HFFc6 (cell line): ENCODE measurements at regions not wholly inside any gene's neighbourhood (a gene's known extent, or its start where the extent isn't known, plus 50 kb on each side); places are given as distances from the start of the nearest gene placed in this dataset.

ENCODE experiments used
- DNase-seq: peaks from one replicate; pipeline ENCODE4 v3.0.0-alpha.2; 2018
- H3K27ac Mint-ChIP-seq: 2 replicates; pipeline ENCODE4 v1.8.0; 2020; ENCODE audit warnings: mild to moderate bottlenecking, mixed read lengths
- H3K27me3 Mint-ChIP-seq: 2 replicates; pipeline ENCODE4 v1.8.0; 2021; ENCODE audit warnings: mild to moderate bottlenecking, moderate library complexity, mixed read lengths; ENCODE audit not compliant: insufficient read depth
- H3K36me3 Mint-ChIP-seq: 2 replicates; pipeline ENCODE4 v1.8.0; 2021; ENCODE audit warnings: low read depth, mixed read lengths
- H3K4me1 Mint-ChIP-seq: 2 replicates; pipeline ENCODE4 v1.8.0; 2020; ENCODE audit warnings: low read depth, mixed read lengths
- H3K4me3 Mint-ChIP-seq: 2 replicates; pipeline ENCODE4 v1.8.0; 2020; ENCODE audit warnings: mild to moderate bottlenecking, moderate library complexity, mixed read lengths
- H3K9me3 Mint-ChIP-seq: 2 replicates; pipeline ENCODE4 v1.8.0; 2020; ENCODE audit warnings: mild to moderate bottlenecking, mixed read lengths
- TF ChIP-seq, protein P1 (sequence below): fragments of 200-600 bp; sonication (generic); IDR thresholded peaks from 2 replicates; pipeline ENCODE4 v1.5.0; 2021; ENCODE audit warnings: antibody characterized with exemption, mild to moderate bottlenecking

GRCh38 chr10:55820478-55820877, 540.6 kb downstream of the ZWINT start:
- Mint-ChIP-seq H3K27me3 (no peaks in the 10 kb centered on the region), H3K4me3 (no peak overlapping the region), H3K36me3 (no peaks in the 10 kb centered on the region), H3K27ac (no peak overlapping the region), H3K4me1 (no peaks in the 10 kb centered on the region), H3K9me3 (peaks cover 58% of the 10 kb centered on the region)
- TF ChIP-seq, protein P1, sequence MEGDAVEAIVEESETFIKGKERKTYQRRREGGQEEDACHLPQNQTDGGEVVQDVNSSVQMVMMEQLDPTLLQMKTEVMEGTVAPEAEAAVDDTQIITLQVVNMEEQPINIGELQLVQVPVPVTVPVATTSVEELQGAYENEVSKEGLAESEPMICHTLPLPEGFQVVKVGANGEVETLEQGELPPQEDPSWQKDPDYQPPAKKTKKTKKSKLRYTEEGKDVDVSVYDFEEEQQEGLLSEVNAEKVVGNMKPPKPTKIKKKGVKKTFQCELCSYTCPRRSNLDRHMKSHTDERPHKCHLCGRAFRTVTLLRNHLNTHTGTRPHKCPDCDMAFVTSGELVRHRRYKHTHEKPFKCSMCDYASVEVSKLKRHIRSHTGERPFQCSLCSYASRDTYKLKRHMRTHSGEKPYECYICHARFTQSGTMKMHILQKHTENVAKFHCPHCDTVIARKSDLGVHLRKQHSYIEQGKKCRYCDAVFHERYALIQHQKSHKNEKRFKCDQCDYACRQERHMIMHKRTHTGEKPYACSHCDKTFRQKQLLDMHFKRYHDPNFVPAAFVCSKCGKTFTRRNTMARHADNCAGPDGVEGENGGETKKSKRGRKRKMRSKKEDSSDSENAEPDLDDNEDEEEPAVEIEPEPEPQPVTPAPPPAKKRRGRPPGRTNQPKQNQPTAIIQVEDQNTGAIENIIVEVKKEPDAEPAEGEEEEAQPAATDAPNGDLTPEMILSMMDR, result no peak
- no peak for DNase-seq

DNA sequence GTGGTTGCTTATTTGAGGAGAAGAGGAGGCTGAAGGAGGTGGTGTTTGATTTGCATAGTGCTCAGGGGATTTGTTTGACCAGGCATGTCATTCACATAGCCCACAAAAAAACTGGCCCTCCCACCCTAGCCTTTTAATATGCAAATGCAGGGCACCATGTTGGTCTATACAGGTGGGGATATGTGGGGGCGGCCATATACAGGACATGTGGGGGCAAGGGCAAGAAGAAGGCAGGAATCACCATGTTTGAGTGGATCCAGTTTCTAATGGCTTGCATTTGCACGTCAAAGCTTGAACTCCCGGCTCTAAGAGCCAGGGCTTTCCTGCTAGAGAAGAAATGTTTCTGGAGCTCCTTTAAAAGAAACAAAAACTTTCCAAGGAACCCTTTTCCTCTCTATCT, 541.0 kb downstream of the ZWINT start:
- TF ChIP-seq, protein P1, result no peak
- no peaks in the 10 kb centered on the region for H3K27me3 Mint-ChIP-seq
- no peak for DNase-seq
- no peak overlapping the region for H3K27ac Mint-ChIP-seq
- no peak overlapping the region for H3K4me3 Mint-ChIP-seq
- H3K36me3 Mint-ChIP-seq, result no peaks in the 10 kb centered on the region
- no peaks in the 10 kb centered on the region for H3K4me1 Mint-ChIP-seq
- H3K9me3 Mint-ChIP-seq, result peaks cover 58% of the 10 kb centered on the region

- DNase-seq, result no peak
- Mint-ChIP-seq H3K27me3 (no peaks in the 10 kb centered on the region), H3K9me3 (peaks cover 25% of the 10 kb centered on the region), H3K36me3 (no peaks in the 10 kb centered on the region), H3K27ac (no peak overlapping the region), H3K4me3 (no peak overlapping the region), H3K4me1 (no peaks in the 10 kb centered on the region)
- TF ChIP-seq, protein P1, result no peak
Measured at GRCh38 chr10:55813451-55814170, 547.4 kb downstream of the ZWINT start.

DNA sequence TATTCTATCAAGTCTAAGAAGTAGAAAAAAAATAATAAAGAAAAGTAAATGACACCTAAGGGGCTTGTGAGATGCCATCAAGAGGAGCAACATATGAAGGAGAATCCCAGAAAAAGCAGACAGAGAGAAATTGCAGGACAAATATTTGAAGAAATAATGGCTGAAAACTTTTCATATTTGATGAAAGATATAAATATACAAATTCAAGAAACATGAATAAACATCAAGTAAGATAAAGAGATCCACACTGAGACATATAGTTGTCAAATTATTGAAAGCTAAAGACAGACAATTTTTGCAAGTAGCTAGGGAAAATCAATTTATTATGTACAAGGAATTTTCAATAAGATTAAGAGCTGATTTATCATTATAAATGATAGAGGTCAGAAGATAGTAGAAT, 558.0 kb downstream of the ZWINT start:
- no peaks in the 10 kb centered on the region for H3K4me1 Mint-ChIP-seq
- H3K27me3 Mint-ChIP-seq, result no peaks in the 10 kb centered on the region
- H3K4me3 Mint-ChIP-seq, result no peak overlapping the region
- peaks cover 37% of the 10 kb centered on the region for H3K9me3 Mint-ChIP-seq
- DNase-seq, result no peak
- H3K36me3 Mint-ChIP-seq, result no peaks in the 10 kb centered on the region
- TF ChIP-seq, protein P1, result no peak
- no peak overlapping the region for H3K27ac Mint-ChIP-seq

- Mint-ChIP-seq H3K27me3 (no peaks in the 10 kb centered on the region), H3K4me3 (no peak overlapping the region), H3K36me3 (no peaks in the 10 kb centered on the region), H3K27ac (no peak overlapping the region), H3K9me3 (peaks cover 38% of the 10 kb centered on the region), H3K4me1 (no peaks in the 10 kb centered on the region)
- TF ChIP-seq, protein P1, result no peak
- no peak for DNase-seq
Measured at GRCh38 chr10:55801353-55801661, 559.8 kb downstream of the ZWINT start.
